Upper lobe of right lung (tissue), 1 donor: ENCODE measurements at regions not wholly inside any gene's neighbourhood (a gene's known extent, or its start where the extent isn't known, plus 50 kb on each side); places are given as distances from the start of the nearest gene placed in this dataset.

ENCODE experiments used
- ATAC-seq: fragments of 200-7000 bp; cut with Tn5 transposase; one replicate; pipeline ENCODE4 v1.9.1; 2020; ENCODE audit warnings: mild to moderate bottlenecking, moderate library complexity
- DNase-seq: peaks from one replicate; pipeline ENCODE4 v3.0.0-alpha.2; 2020
- H3K27ac ChIP-seq: fragments of 200-600 bp; one replicate; pipeline ENCODE4 v1.8.0; 2022
- H3K27me3 ChIP-seq: fragments of 200-600 bp; one replicate; pipeline ENCODE4 v1.8.0; 2022; ENCODE audit warnings: mild to moderate bottlenecking
- H3K36me3 ChIP-seq: fragments of 200-600 bp; one replicate; pipeline ENCODE4 v1.8.0; 2022
- H3K4me1 ChIP-seq: fragments of 200-600 bp; one replicate; pipeline ENCODE4 v1.8.0; 2022
- H3K4me3 ChIP-seq: fragments of 200-600 bp; one replicate; pipeline ENCODE4 v1.8.0; 2022; ENCODE audit warnings: mild to moderate bottlenecking
- H3K9me3 ChIP-seq: fragments of 200-600 bp; one replicate; pipeline ENCODE4 v1.8.0; 2022
- intact Hi-C: fragments of 100-400 bp; cut with DNase I; formaldehyde crosslinking; loops from one replicate; pipeline ENCODE4 v1.11.0; 2022
- TF ChIP-seq, protein P1 (sequence below): fragments of 200-600 bp; IDR thresholded peaks from one replicate; pipeline ENCODE4 v1.8.0; 2022; ENCODE audit warnings: antibody characterized with exemption
- donor health status: DM: no; HTN: yes; CAD: no; lungs with severe emphysema.

DNA sequence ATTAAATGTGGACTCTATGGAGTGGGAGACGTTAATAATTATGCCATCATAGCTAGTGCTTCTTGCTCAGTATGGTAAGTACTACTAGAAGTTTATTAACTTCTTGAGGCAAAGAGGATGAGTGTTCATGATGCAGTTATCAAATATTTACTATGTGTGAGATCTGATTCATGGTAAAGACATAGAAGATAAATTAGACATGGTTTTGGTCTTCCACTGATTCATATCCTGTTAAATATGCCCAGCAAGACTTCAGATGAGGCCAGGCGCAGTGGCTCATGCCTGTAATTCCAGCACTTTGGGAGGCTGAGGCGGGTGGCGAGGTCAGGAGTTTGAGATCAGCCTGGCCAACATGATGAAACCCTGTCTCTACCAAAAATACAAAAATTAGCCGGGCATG is 547.1 kb upstream of the ANKRD30A start:
- Histone ChIP-seq H3K4me1 (no peaks in the 10 kb centered on the region), H3K9me3 (no peaks in the 10 kb centered on the region), H3K36me3 (no peaks in the 10 kb centered on the region), H3K4me3 (no peak overlapping the region), H3K27ac (no peak overlapping the region), H3K27me3 (no peaks in the 10 kb centered on the region)
- DNase-seq (no peak), ATAC-seq (no peak)
- intact Hi-C loops: no loop called here
- TF ChIP-seq, protein P1, sequence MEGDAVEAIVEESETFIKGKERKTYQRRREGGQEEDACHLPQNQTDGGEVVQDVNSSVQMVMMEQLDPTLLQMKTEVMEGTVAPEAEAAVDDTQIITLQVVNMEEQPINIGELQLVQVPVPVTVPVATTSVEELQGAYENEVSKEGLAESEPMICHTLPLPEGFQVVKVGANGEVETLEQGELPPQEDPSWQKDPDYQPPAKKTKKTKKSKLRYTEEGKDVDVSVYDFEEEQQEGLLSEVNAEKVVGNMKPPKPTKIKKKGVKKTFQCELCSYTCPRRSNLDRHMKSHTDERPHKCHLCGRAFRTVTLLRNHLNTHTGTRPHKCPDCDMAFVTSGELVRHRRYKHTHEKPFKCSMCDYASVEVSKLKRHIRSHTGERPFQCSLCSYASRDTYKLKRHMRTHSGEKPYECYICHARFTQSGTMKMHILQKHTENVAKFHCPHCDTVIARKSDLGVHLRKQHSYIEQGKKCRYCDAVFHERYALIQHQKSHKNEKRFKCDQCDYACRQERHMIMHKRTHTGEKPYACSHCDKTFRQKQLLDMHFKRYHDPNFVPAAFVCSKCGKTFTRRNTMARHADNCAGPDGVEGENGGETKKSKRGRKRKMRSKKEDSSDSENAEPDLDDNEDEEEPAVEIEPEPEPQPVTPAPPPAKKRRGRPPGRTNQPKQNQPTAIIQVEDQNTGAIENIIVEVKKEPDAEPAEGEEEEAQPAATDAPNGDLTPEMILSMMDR: no peak

DNA sequence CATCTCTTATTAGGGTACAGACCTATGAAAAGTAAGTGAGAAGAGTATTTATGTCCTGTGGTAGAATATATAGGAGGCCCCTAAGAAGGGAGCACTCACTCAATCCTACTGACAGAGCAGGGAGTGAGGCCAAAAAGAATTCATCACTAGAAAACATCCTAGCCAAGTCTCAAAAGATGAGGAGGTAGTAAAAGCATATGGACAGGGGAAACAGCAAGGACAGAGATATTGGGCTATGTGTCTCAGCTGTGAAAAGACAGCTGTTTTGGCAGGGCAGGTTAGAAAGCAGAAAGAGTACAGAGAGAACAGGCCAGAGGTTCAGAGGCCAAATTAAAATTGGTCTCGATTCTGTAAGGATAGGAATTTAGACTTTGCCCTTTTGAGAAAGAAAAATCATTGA is 548.3 kb upstream of the ANKRD30A start:
- TF ChIP-seq, protein P1: no peak
- H3K27me3 ChIP-seq: no peaks in the 10 kb centered on the region
- intact Hi-C loops: no loop called here
- no peaks in the 10 kb centered on the region for H3K4me1 ChIP-seq
- H3K4me3 ChIP-seq: no peak overlapping the region
- no peaks in the 10 kb centered on the region for H3K36me3 ChIP-seq
- ATAC-seq: no peak
- DNase-seq: no peak
- H3K27ac ChIP-seq: no peak overlapping the region
- H3K9me3 ChIP-seq: no peaks in the 10 kb centered on the region

DNA sequence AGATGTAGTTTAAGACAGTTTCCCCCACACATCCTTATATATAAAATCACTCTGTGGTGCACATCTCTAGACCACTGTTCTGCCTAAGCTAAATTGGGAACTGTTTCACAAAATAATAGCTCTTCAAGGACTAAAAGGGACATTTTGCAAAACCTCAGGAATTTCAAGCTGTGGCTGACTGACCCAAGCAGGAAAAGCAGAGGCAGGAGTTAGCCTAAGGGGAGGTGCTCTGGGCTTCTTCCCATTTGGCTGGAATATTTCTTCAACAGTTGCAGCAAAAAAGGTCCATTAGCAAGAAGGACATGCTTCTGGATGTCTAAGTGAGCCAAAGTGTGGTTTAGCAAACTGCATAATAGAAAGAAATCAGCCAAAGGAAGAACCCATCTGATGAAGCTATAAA is 551.2 kb upstream of the ANKRD30A start:
- Histone ChIP-seq H3K27me3 (no peaks in the 10 kb centered on the region), H3K27ac (no peak overlapping the region), H3K36me3 (no peaks in the 10 kb centered on the region), H3K4me1 (no peaks in the 10 kb centered on the region), H3K4me3 (no peak overlapping the region), H3K9me3 (no peaks in the 10 kb centered on the region)
- no peak for ATAC-seq
- intact Hi-C loops: no loop called here
- DNase-seq: no peak
- TF ChIP-seq, protein P1: no peak

DNA sequence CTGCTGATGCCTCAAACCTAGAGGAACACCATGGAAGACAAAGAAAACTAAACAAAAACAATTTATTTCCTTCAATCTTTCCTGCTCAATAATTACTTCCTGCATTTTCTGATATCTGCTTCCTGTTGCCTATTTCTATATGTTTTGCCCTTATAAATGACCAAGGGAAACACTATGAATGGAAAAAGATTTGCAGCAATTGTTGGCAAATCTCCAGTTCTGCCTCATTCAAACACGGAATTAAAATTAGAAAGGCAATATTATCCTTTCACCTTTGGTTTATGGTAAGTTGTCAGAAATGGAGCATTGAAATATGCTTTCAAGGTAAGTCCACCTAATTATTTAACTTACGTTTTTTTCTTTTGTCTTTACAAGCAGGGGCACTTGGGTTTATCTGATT is 552.2 kb upstream of the ANKRD30A start:
- TF ChIP-seq, protein P1: no peak
- H3K36me3 ChIP-seq: no peaks in the 10 kb centered on the region
- no peak for DNase-seq
- no peaks in the 10 kb centered on the region for H3K4me1 ChIP-seq
- intact Hi-C loops: no loop called here
- no peak overlapping the region for H3K4me3 ChIP-seq
- no peak overlapping the region for H3K27ac ChIP-seq
- ATAC-seq: no peak
- no peaks in the 10 kb centered on the region for H3K9me3 ChIP-seq
- no peaks in the 10 kb centered on the region for H3K27me3 ChIP-seq

DNA sequence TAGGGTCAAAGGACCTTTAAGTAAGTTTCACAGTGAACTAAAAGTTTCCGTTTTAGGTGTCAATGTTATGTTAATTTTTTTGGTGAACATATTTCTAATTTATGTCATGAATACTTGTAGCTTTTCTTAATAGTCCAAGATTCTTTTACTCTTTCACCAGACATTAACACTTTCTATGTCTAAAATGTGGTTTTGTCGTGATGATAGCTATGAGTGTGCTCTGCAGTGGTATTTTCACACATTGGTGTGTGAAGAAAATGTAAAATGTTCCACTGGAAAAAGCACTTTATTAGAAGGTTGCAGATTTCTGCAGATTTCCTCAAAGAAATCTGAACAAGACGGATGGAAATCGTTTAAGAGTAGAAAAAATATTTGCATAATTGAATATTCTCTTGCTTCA is 561.0 kb upstream of the ANKRD30A start:
- H3K9me3 ChIP-seq: no peaks in the 10 kb centered on the region
- H3K36me3 ChIP-seq: no peaks in the 10 kb centered on the region
- DNase-seq (no peak), ATAC-seq (no peak)
- no peak overlapping the region for H3K27ac ChIP-seq
- no peak overlapping the region for H3K4me3 ChIP-seq
- H3K4me1 ChIP-seq: no peaks in the 10 kb centered on the region
- TF ChIP-seq, protein P1: no peak
- intact Hi-C loops: no loop called here
- no peaks in the 10 kb centered on the region for H3K27me3 ChIP-seq
